A549 (cell line): ENCODE measurements at regions not wholly inside any gene's neighbourhood (a gene's known extent, or its start where the extent isn't known, plus 50 kb on each side); places are given as distances from the start of the nearest gene placed in this dataset.

Experiments used
- ATAC-seq, 2 experiments: fragments of 200-7000 bp in 1 of 2; fragments of >200 bp in 1 of 2; cut with Nextera tagmentation in 1 of 2; cut with Tn5 transposase in 1 of 2; 3 replicates each; pipeline versions ENCODE4 v1.8.0 to v1.9.1; 2018 to 2020; ENCODE audit warnings: mild to moderate bottlenecking in 1 of 2, moderate library complexity in 1 of 2
- CTCF ChIA-PET: fragments of 300-600 bp; sonication (Branson Sonifier 250); formaldehyde crosslinking; extraction: SDS; loops from one replicate; lab custom pipeline; 2021; ENCODE audit warnings: antibody characterized with exemption, inconsistent platforms; lab: Yijun Ruan, JAX
- POLR2A ChIA-PET: fragments of 350-600 bp; formaldehyde crosslinking; extraction: SDS; loops from one replicate; lab custom pipeline; 2021; ENCODE audit warnings: antibody characterized with exemption, inconsistent platforms; lab: Yijun Ruan, JAX
- DNase-seq, 2 experiments: peaks; one replicate each; pipeline versions ENCODE4 v3.0.0 to v3.0.0-alpha.2; 2011 to 2016; ENCODE audit warnings: low read depth in 1 of 2, low spot score in 1 of 2
- FAIRE-seq: peaks from 2 replicates; lab custom pipeline; 2011; peaks lifted over from hg19 to GRCh38; lab: Jason Lieb, UNC
- H3K27ac ChIP-seq, 2 experiments: fragments of >200 bp; sonication (Bioruptor Twin); formaldehyde crosslinking; 3 replicates each; pipeline ENCODE4 v1.5.1; 2016 to 2017
- H3K4me1 ChIP-seq: fragments of >200 bp; sonication (Bioruptor Twin); formaldehyde crosslinking; 3 replicates; pipeline ENCODE4 v1.6.1; 2016
- H3K4me2 ChIP-seq: fragments of >200 bp; sonication (Bioruptor Twin); formaldehyde crosslinking; 3 replicates; pipeline ENCODE4 v1.6.1; 2016
- H3K4me3 ChIP-seq: fragments of >200 bp; sonication (Bioruptor Twin); formaldehyde crosslinking; 3 replicates; pipeline ENCODE4 v1.5.1; 2016
- H3K9me3 ChIP-seq: fragments of >200 bp; sonication (Bioruptor Twin); formaldehyde crosslinking; 3 replicates; pipeline ENCODE4 v1.6.1; 2016
- CBX8 ChIP-seq: fragments of 200-600 bp; sonication (generic); IDR thresholded peaks from 2 replicates; pipeline ENCODE4 v1.6.1; 2016
- CHD2 ChIP-seq: fragments of 150-350 bp; IDR thresholded peaks from 2 replicates; pipeline ENCODE4 v1.6.1; 2014; ENCODE audit warnings: low read length; ENCODE audit not compliant: partially characterized antibody
- EHF ChIP-seq: fragments of 250-450 bp; sonication (Bioruptor Pico); IDR thresholded peaks from 2 replicates; pipeline ENCODE4 v1.5.0; 2020; ENCODE audit warnings: mild to moderate bottlenecking
- EHMT2 ChIP-seq: fragments of 200-600 bp; sonication (generic); IDR thresholded peaks from 2 replicates; pipeline ENCODE4 v1.6.1; 2016; ENCODE audit warnings: antibody characterized with exemption, low read depth, mild to moderate bottlenecking, moderate library complexity
- EP300 ChIP-seq, 2 experiments: fragments of >200 bp; sonication (Bioruptor Twin); formaldehyde crosslinking; IDR thresholded peaks; 2 replicates in 1 of 2; 3 replicates in 1 of 2; pipeline ENCODE4 v1.6.1; 2016 to 2017
- FOSL2 ChIP-seq, 2 experiments: fragments of 450-650 bp in 1 of 2; fragments of >200 bp in 1 of 2; sonication (Bioruptor Twin) in 1 of 2; formaldehyde crosslinking; IDR thresholded peaks; 2 replicates each; pipeline versions ENCODE4 v1.5.0 to v1.6.1; 2016 to 2020; ENCODE audit warnings: mild to moderate bottlenecking in 1 of 2, moderate library complexity in 1 of 2
- HEYL ChIP-seq: fragments of 250-450 bp; sonication (Bioruptor Pico); IDR thresholded peaks from 2 replicates; pipeline ENCODE4 v1.8.0; 2021; ENCODE audit warnings: mild to moderate bottlenecking, moderate library complexity
- JUN ChIP-seq, 2 experiments: fragments of >200 bp; sonication (Bioruptor Twin); formaldehyde crosslinking; IDR thresholded peaks; 2 replicates in 1 of 2; 3 replicates in 1 of 2; pipeline ENCODE4 v1.6.1; 2016 to 2017
- KDM1A ChIP-seq: fragments of 200-600 bp; sonication (generic); IDR thresholded peaks from 2 replicates; pipeline ENCODE4 v1.6.1; 2016; ENCODE audit warnings: low read depth, mild to moderate bottlenecking
- KDM5A ChIP-seq: fragments of 200-600 bp; sonication (generic); IDR thresholded peaks from 2 replicates; pipeline ENCODE4 v1.6.1; 2016; ENCODE audit warnings: antibody characterized with exemption, mild to moderate bottlenecking
- MAX ChIP-seq: IDR thresholded peaks from 2 replicates; pipeline ENCODE4 v1.6.1; 2012
- MYC ChIP-seq: IDR thresholded peaks from 2 replicates; pipeline ENCODE4 v1.6.1; 2012; ENCODE audit warnings: mild to moderate bottlenecking, inconsistent platforms, low read length, improper control_type of control experiment, borderline replicate concordance
- POLR2AphosphoS2 ChIP-seq: conservative IDR thresholded peaks from 2 replicates; pipeline ENCODE4 v1.6.1; 2012; ENCODE audit warnings: low read length, improper control_type of control experiment, inconsistent platforms
- RNF2 ChIP-seq: fragments of 200-600 bp; sonication (generic); IDR thresholded peaks from 2 replicates; pipeline ENCODE4 v1.6.1; 2016; ENCODE audit warnings: low read depth, mild to moderate bottlenecking, antibody characterized with exemption, moderate library complexity, borderline replicate concordance
- SMC3 ChIP-seq: fragments of >200 bp; sonication (Bioruptor Twin); formaldehyde crosslinking; IDR thresholded peaks from 3 replicates; pipeline ENCODE4 v1.6.1; 2018; ENCODE audit warnings: inconsistent platforms
- ZFP36 ChIP-seq: fragments of 450-650 bp; IDR thresholded peaks from 2 replicates; pipeline ENCODE4 v1.6.1; 2014; ENCODE audit warnings: borderline replicate concordance; ENCODE audit not compliant: partially characterized antibody
- WGBS: methylation state at CpG from one replicate; pipeline ENCODE4 v1.1.6; 2017; ENCODE audit errors: missing lambda C conversion rate; 5-methylcytosine and 5-hydroxymethylcytosine counted together
- TF ChIP-seq, protein P1 (sequence below): fragments of 150-350 bp; IDR thresholded peaks from 2 replicates; pipeline ENCODE4 v1.6.1; 2014; ENCODE audit warnings: low read depth, mild to moderate bottlenecking, low read length
- TF ChIP-seq, protein P2 (sequence below): IDR thresholded peaks from 2 replicates; pipeline ENCODE4 v1.6.1; 2012
- TF ChIP-seq, protein P3 (sequence below): fragments of >200 bp; sonication (Bioruptor Twin); formaldehyde crosslinking; IDR thresholded peaks from 2 replicates; pipeline ENCODE4 v1.6.1; 2016

- POLR2A ChIA-PET, result no interaction called here
- DNase-seq (peak in 1 of 2 experiments; percentile 8), ATAC-seq (peak; percentile 47 to 66; a peak in 4 of 6 replicates), FAIRE-seq (no peak)
- Histone ChIP-seq H3K4me2 (no peak overlapping the region), H3K4me3 (no peak overlapping the region), H3K9me3 (no peaks in the 10 kb centered on the region; the same call in 2 of the 3 replicates), H3K4me1 (no peaks in the 10 kb centered on the region), H3K27ac (no peak overlapping the region)
- CTCF ChIA-PET, result no interaction called here
- WGBS, result 26% methylated on average over 23 of the region's 24 CpGs
- no peak for TF ChIP-seq MYC
Observed at GRCh38 chr2:239569401-239570090, 168.7 kb upstream of the HDAC4 start.

DNA sequence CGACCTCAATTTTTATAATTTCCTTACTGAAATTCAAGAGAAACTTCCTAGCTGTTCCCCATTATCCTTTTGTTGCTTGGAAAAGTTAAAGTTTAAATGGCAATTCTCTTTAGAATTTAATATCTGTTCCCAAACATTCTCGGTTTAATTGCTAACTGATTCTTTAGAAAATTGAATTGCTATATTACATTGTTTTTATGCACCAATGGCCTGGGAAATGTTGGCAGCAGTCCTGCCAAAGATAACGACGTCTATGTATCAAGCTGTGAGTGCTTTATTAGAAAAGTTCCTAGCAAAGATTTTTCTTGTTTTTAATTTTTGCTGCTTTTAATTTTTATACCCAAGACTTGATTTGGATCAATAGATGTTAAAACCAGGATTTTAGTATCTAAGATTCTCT lies 167.8 kb upstream of the HDAC4 start:
- DNase-seq, result no peak
- no peaks in the 10 kb centered on the region; the same call in 2 of the 3 replicates for H3K9me3 ChIP-seq
- no peak overlapping the region for H3K4me3 ChIP-seq
- no peak for ATAC-seq
- CTCF ChIA-PET, result interaction anchor here (1.3 kb wide), 1 partner anchor 13 kb away, joined by 5 read pairs; no protein-coding TSS in a partner anchor
- TF ChIP-seq CBX8 (no peak), ZFP36 (no peak), JUN (IDR thresholded peaks at IDR 0.05) (no peak), RNF2 (no peak), MYC (no peak), EHMT2 (no peak), HEYL (CRISPR knock-in tag) (no peak), POLR2AphosphoS2 (no peak), MAX (no peak), FOSL2 (IDR thresholded peaks at IDR 0.05) (no peak), FOSL2 (CRISPR knock-in tag; IDR thresholded peaks at IDR 0.05) (no peak), SMC3 (no peak), KDM1A (no peak), KDM5A (no peak)
- TF ChIP-seq, protein P1, sequence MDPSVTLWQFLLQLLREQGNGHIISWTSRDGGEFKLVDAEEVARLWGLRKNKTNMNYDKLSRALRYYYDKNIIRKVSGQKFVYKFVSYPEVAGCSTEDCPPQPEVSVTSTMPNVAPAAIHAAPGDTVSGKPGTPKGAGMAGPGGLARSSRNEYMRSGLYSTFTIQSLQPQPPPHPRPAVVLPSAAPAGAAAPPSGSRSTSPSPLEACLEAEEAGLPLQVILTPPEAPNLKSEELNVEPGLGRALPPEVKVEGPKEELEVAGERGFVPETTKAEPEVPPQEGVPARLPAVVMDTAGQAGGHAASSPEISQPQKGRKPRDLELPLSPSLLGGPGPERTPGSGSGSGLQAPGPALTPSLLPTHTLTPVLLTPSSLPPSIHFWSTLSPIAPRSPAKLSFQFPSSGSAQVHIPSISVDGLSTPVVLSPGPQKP, result no peak
- FAIRE-seq, result no peak
- H3K4me2 ChIP-seq, result no peak overlapping the region
- POLR2A ChIA-PET, result no interaction called here
- H3K27ac ChIP-seq, result no peak overlapping the region
- WGBS, result 13% methylated on average over 4 of the region's 4 CpGs
- no peaks in the 10 kb centered on the region for H3K4me1 ChIP-seq

- Histone ChIP-seq H3K9me3 (no peaks in the 10 kb centered on the region; the same call in 2 of the 3 replicates), H3K27ac (no peak overlapping the region), H3K4me1 (no peaks in the 10 kb centered on the region), H3K4me3 (no peak overlapping the region), H3K4me2 (no peak overlapping the region)
- FAIRE-seq (no peak), ATAC-seq (no peak), DNase-seq (no peak)
- TF ChIP-seq HEYL (CRISPR knock-in tag) (no peak), EHMT2 (no peak), CHD2 (no peak)
- CTCF ChIA-PET, result interaction anchor here (1.3 kb wide), 1 partner anchor 14 kb away, joined by 5 read pairs; no protein-coding TSS in a partner anchor
- 49% methylated on average over 4 of the region's 13 CpGs for WGBS
- POLR2A ChIA-PET, result no interaction called here
Observed at GRCh38 chr2:239567786-239568185, 167.0 kb upstream of the HDAC4 start.

GRCh38 chr2:239566995-239567568 lies 166.3 kb upstream of the HDAC4 start:
- no peak overlapping the region for H3K27ac ChIP-seq
- TF ChIP-seq, protein P2, sequence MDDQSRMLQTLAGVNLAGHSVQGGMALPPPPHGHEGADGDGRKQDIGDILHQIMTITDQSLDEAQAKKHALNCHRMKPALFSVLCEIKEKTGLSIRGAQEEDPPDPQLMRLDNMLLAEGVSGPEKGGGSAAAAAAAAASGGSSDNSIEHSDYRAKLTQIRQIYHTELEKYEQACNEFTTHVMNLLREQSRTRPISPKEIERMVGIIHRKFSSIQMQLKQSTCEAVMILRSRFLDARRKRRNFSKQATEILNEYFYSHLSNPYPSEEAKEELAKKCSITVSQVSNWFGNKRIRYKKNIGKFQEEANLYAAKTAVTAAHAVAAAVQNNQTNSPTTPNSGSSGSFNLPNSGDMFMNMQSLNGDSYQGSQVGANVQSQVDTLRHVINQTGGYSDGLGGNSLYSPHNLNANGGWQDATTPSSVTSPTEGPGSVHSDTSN, result no peak
- TF ChIP-seq EP300 (IDR thresholded peaks at IDR 0.05), result no peak
- no peak for TF ChIP-seq EHF (CRISPR knock-in tag)
- TF ChIP-seq, protein P3, sequence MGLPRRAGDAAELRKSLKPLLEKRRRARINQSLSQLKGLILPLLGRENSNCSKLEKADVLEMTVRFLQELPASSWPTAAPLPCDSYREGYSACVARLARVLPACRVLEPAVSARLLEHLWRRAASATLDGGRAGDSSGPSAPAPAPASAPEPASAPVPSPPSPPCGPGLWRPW, result no peak
- no peak for DNase-seq
- ChIA-PET POLR2A (no interaction called here), CTCF (interaction anchor here (0.9 to 1.3 kb wide), 2 partner anchors 15 to 173 kb away, joined by 3 to 5 read pairs; no protein-coding TSS in a partner anchor)
- 32% methylated on average over 10 of the region's 10 CpGs for WGBS
- H3K4me3 ChIP-seq, result no peak overlapping the region
- H3K4me2 ChIP-seq, result no peak overlapping the region
- H3K9me3 ChIP-seq, result no peaks in the 10 kb centered on the region; the same call in 2 of the 3 replicates
- no peak for FAIRE-seq
- ATAC-seq, result no peak
- H3K4me1 ChIP-seq, result no peaks in the 10 kb centered on the region
